Skeletal muscle tissue (tissue), 3 donors: ENCODE measurements at regions not wholly inside any gene's neighbourhood (a gene's known extent, or its start where the extent isn't known, plus 50 kb on each side); places are given as distances from the start of the nearest gene placed in this dataset.
A peak's percentile ranks its signal among the peaks of the same experiment; 100 is the strongest.

ENCODE experiments used
- H3K27ac ChIP-seq: one replicate; pipeline ENCODE4 v1.7.0; 2013; ENCODE audit warnings: mild to moderate bottlenecking, low read depth, low read length, inconsistent platforms
- H3K27me3 ChIP-seq, 3 donors: one replicate each; pipeline ENCODE4 v1.7.0; 2013; ENCODE audit warnings: low read length in 3 of 3; ENCODE audit not compliant: control insufficient read depth in 3 of 3, insufficient read depth in 3 of 3
- H3K36me3 ChIP-seq, 3 donors: one replicate each; pipeline ENCODE4 v1.7.0; 2013; ENCODE audit warnings: low read length in 3 of 3; ENCODE audit not compliant: control insufficient read depth in 3 of 3, insufficient read depth in 3 of 3
- H3K4me1 ChIP-seq, 3 donors: one replicate each; pipeline ENCODE4 v1.7.0; 2013; ENCODE audit warnings: low read length in 3 of 3, mild to moderate bottlenecking in 3 of 3; ENCODE audit not compliant: control insufficient read depth in 3 of 3, insufficient read depth in 3 of 3
- H3K4me3 ChIP-seq, 3 donors: one replicate each; pipeline ENCODE4 v1.7.0; 2013; ENCODE audit warnings: low read length in 3 of 3
- H3K9ac ChIP-seq, 3 donors: one replicate each; pipeline ENCODE4 v1.7.0; 2013; ENCODE audit warnings: low read length in 3 of 3, mild to moderate bottlenecking in 3 of 3, moderate library complexity in 2 of 3, low read depth in 1 of 3
- H3K9me3 ChIP-seq, 3 donors: one replicate each; pipeline ENCODE4 v1.7.0; 2013; ENCODE audit warnings: low read length in 3 of 3; ENCODE audit not compliant: control insufficient read depth in 3 of 3
- donor health status: Osteomylitis.

- Histone ChIP-seq H3K4me1 (no peaks in the 10 kb centered on the region), H3K9me3 (no peaks in the 10 kb centered on the region), H3K27ac (no peak overlapping the region), H3K27me3 (peaks cover 0 to under 1% (median 0%) of the 10 kb centered on the region in 3 donors), H3K9ac (no peak overlapping the region), H3K36me3 (peaks cover 0 to 4% (median 0%) of the 10 kb centered on the region in 3 donors), H3K4me3 (no peak overlapping the region)
Measured at GRCh38 chr22:26798462-26799065, 141.2 kb downstream of the MIAT start.

- Histone ChIP-seq H3K36me3 (no peaks in the 10 kb centered on the region), H3K9ac (no peak overlapping the region), H3K4me3 (no peak overlapping the region), H3K27me3 (peaks cover 0 to 8% (median 0%) of the 10 kb centered on the region in 3 donors), H3K4me1 (no peaks in the 10 kb centered on the region), H3K27ac (no peak overlapping the region), H3K9me3 (no peaks in the 10 kb centered on the region)
Measured at GRCh38 chr22:26800858-26801257, 143.5 kb downstream of the MIAT start.

DNA sequence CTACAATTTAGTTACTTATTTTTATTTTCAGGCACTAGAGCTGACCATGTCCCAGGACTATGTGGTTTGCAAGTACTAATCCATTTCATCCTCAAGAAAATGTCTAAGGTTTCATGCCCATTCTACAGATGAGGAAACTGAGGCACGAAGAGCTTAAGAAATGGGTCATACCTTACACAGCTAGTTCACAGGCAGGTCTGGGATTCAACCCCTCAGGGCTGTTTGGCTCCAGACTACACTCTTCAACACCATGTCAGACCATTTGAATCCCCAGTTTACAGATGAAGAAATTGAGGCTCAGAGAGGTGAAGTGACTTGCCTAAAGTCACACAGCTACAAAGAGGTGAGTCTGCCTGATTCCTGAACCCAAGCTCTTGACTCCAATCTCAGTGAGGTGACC lies 144.1 kb downstream of the MIAT start:
- no peaks in the 10 kb centered on the region for H3K36me3 ChIP-seq
- no peak overlapping the region for H3K4me3 ChIP-seq
- H3K9me3 ChIP-seq, result no peaks in the 10 kb centered on the region
- no peak overlapping the region for H3K27ac ChIP-seq
- no peaks in the 10 kb centered on the region for H3K4me1 ChIP-seq
- no peak overlapping the region for H3K9ac ChIP-seq
- peaks cover 0 to 8% (median 0%) of the 10 kb centered on the region in 3 donors for H3K27me3 ChIP-seq

DNA sequence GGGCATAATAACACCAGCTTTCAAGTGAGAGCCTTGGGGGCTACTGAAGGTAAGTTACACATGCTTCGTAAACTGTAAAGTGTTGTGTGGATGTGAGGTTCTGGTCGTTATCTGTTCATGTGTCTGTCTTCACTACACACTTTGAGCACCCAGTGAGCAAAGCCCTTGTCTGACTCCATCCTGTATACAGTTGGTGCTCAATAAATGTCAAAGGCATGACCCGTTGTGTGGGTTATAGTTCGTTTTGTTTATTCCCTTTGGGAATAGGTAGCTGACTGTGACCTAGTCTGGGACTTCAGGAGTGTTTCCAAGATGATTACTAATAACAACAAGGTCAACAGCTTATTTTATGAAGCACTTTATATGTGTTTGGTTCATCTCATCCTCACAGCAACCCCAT lies 146.9 kb downstream of the MIAT start:
- H3K27ac ChIP-seq, result no peak overlapping the region
- no peaks in the 10 kb centered on the region for H3K9me3 ChIP-seq
- no peaks in the 10 kb centered on the region for H3K36me3 ChIP-seq
- no peak overlapping the region for H3K4me3 ChIP-seq
- peaks cover 0 to 8% (median 0%) of the 10 kb centered on the region in 3 donors for H3K27me3 ChIP-seq
- no peak overlapping the region for H3K9ac ChIP-seq
- H3K4me1 ChIP-seq, result peaks cover 0 to 5% (median 4%) of the 10 kb centered on the region in 3 donors

DNA sequence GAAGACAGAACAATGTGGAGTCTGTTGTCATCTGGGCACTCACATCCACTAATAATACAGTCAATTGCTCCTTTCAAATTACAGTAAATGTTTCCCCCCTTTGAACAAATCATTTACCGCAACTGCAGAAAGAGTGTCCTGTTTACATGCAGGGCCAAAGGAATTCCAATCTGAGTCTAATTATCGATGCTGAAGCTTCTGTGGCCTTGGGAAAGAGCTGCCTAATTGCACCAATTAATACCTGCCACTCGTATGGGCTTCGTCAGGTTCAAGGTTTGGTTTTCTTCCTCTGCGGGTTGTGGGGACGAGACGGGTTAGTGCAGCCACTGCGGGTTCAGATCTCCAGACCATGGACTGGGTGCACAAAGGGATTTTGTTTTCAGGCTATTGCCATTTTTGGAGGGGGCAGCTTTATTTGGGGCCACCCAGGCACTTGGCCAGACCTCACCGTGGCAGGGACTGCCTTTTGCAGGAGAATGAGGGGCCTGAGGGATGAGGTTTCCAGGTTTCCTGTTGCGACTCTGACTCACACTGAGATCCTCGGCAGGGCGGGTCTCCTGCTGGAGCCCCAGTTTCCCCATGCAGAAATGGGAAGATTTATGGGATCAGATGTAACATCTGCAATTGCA lies 147.6 kb downstream of the MIAT start:
- Histone ChIP-seq H3K27ac (no peak overlapping the region), H3K9me3 (no peaks in the 10 kb centered on the region), H3K4me3 (no peak overlapping the region), H3K36me3 (no peaks in the 10 kb centered on the region), H3K4me1 (peaks cover 0 to 5% (median 4%) of the 10 kb centered on the region in 3 donors), H3K27me3 (peaks cover 0 to 8% (median 0%) of the 10 kb centered on the region in 3 donors), H3K9ac (no peak overlapping the region)

- Histone ChIP-seq H3K4me3 (no peak overlapping the region), H3K4me1 (peaks cover 5 to 11% (median 8%) of the 10 kb centered on the region in 3 donors), H3K27ac (no peak overlapping the region), H3K27me3 (peaks cover 0 to 8% (median 0%) of the 10 kb centered on the region in 3 donors), H3K36me3 (no peaks in the 10 kb centered on the region), H3K9ac (no peak overlapping the region), H3K9me3 (no peaks in the 10 kb centered on the region)
Measured at GRCh38 chr22:26806445-26807175, 149.2 kb downstream of the MIAT start.

DNA sequence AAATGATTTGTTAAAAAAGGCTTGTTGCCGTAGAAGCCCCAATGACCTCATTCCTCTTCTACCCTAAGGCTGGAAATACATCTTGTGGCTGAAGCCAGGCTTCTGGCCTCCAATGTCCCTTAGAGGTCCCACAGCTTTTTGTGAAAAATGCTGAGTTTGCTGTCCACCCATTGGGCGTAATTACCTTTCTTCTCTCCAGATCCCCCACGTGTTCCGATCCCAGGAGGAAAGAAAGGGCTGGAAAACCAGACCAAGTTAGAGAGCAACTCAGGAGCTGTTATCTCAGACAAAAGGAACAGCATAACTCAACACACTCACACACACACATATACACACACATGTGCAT lies 154.2 kb downstream of the MIAT start:
- no peaks in the 10 kb centered on the region for H3K9me3 ChIP-seq
- no peaks in the 10 kb centered on the region for H3K27me3 ChIP-seq
- no peak overlapping the region for H3K4me3 ChIP-seq
- H3K4me1 ChIP-seq, result peaks cover 5 to 11% (median 8%) of the 10 kb centered on the region in 3 donors
- no peak overlapping the region for H3K27ac ChIP-seq
- no peaks in the 10 kb centered on the region for H3K36me3 ChIP-seq
- no peak overlapping the region for H3K9ac ChIP-seq

GRCh38 chr22:26812731-26813130 lies 155.3 kb downstream of the MIAT start:
- Histone ChIP-seq H3K4me3 (no peak overlapping the region), H3K36me3 (no peaks in the 10 kb centered on the region), H3K4me1 (peaks cover 5 to 11% (median 8%) of the 10 kb centered on the region in 3 donors), H3K9me3 (peaks cover 0 to 3% (median under 1%) of the 10 kb centered on the region in 3 donors), H3K27me3 (no peaks in the 10 kb centered on the region), H3K27ac (no peak overlapping the region), H3K9ac (no peak overlapping the region)

DNA sequence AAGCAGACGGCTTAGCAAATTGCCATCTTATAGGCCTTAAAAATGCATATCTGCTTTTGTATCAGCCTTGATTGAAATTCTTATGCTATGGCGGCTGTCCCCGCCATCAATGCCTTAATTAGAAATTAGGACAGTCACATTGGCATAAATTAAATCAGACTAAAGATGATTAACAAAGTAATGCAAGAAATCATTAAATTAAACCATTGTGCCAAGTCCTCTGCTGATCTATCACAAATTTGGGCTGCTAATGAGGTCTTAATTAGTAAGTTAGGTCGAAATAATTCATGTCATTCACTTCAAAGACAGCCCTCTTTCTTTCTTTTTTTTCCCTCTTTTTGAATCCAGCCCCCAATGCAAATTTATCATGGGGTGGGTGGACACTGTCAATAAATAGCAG lies 159.3 kb downstream of the MIAT start:
- H3K9me3 ChIP-seq, result peaks cover 0 to 7% (median 7%) of the 10 kb centered on the region in 3 donors
- no peak overlapping the region for H3K4me3 ChIP-seq
- no peak overlapping the region for H3K9ac ChIP-seq
- no peaks in the 10 kb centered on the region for H3K4me1 ChIP-seq
- no peaks in the 10 kb centered on the region for H3K36me3 ChIP-seq
- H3K27me3 ChIP-seq, result peaks cover 0 to 3% (median 0%) of the 10 kb centered on the region in 3 donors
- no peak overlapping the region for H3K27ac ChIP-seq

DNA sequence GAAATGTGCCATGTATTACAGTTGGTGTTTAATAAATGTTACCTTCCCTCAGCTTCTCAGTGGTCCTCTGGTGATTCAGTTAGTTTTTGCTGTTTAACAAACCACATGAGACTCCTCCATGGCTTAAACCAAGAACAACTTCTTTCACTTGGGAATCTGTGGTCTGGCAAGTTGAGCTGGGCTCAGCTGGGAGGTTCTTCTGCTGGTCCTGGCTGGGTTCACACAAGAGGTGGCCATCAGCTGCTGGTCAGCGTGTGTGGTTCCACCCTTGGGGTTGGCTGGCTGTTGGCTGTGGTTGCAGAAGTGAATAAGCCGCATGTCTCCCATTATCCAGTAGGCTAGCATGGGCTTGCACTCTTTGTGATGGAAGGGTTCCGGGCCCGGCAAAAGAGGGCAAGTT lies 160.5 kb downstream of the MIAT start:
- Histone ChIP-seq H3K4me3 (peak overlapping the region in 1 of 3 donors; percentile 31), H3K9me3 (peaks cover 0 to 7% (median 7%) of the 10 kb centered on the region in 3 donors), H3K36me3 (no peaks in the 10 kb centered on the region), H3K4me1 (no peaks in the 10 kb centered on the region), H3K27ac (no peak overlapping the region), H3K27me3 (peaks cover 0 to 3% (median 0%) of the 10 kb centered on the region in 3 donors), H3K9ac (no peak overlapping the region)
